ENCODE measurements at regions not wholly inside any gene's neighbourhood (a gene's known extent, or its start where the extent isn't known, plus 50 kb on each side); places are given as distances from the start of the nearest gene placed in this dataset.

DNA sequence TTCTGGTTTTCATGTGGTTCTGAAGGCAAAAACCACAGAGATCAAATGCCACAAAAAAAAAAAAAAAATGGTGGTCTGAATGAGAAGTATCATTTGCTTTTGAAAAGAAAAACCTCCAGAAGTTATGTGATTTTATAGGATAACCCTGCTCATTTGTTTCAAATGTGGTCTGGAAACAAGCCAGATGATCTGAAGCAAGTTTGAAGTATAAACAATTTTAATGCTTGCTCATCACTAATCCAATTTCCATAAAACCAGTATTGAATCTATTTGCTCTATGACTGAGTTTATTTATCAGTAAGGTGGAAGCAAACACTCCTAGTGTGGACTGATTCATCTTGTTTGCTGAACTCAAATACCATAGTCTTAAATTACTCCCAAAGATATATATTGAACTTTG, 407.3 kb upstream of the FLRT2 start:
- TF ChIP-seq, protein P1, sequence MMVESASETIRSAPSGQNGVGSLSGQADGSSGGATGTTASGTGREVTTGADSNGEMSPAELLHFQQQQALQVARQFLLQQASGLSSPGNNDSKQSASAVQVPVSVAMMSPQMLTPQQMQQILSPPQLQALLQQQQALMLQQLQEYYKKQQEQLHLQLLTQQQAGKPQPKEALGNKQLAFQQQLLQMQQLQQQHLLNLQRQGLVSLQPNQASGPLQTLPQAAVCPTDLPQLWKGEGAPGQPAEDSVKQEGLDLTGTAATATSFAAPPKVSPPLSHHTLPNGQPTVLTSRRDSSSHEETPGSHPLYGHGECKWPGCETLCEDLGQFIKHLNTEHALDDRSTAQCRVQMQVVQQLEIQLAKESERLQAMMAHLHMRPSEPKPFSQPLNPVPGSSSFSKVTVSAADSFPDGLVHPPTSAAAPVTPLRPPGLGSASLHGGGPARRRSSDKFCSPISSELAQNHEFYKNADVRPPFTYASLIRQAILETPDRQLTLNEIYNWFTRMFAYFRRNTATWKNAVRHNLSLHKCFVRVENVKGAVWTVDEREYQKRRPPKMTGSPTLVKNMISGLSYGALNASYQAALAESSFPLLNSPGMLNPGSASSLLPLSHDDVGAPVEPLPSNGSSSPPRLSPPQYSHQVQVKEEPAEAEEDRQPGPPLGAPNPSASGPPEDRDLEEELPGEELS (CRISPR knock-in tag; IDR thresholded peaks at IDR 0.05), result no peak
- TF ChIP-seq, protein P2, sequence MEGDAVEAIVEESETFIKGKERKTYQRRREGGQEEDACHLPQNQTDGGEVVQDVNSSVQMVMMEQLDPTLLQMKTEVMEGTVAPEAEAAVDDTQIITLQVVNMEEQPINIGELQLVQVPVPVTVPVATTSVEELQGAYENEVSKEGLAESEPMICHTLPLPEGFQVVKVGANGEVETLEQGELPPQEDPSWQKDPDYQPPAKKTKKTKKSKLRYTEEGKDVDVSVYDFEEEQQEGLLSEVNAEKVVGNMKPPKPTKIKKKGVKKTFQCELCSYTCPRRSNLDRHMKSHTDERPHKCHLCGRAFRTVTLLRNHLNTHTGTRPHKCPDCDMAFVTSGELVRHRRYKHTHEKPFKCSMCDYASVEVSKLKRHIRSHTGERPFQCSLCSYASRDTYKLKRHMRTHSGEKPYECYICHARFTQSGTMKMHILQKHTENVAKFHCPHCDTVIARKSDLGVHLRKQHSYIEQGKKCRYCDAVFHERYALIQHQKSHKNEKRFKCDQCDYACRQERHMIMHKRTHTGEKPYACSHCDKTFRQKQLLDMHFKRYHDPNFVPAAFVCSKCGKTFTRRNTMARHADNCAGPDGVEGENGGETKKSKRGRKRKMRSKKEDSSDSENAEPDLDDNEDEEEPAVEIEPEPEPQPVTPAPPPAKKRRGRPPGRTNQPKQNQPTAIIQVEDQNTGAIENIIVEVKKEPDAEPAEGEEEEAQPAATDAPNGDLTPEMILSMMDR (IDR thresholded peaks at IDR 0.05), result no peak
- TF ChIP-seq, protein P3, sequence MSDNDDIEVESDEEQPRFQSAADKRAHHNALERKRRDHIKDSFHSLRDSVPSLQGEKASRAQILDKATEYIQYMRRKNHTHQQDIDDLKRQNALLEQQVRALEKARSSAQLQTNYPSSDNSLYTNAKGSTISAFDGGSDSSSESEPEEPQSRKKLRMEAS (CRISPR knock-in tag; IDR thresholded peaks at IDR 0.05), result no peak

All from WTC11 (cell line).